H9 (cell line): ENCODE measurements at regions not wholly inside any gene's neighbourhood (a gene's known extent, or its start where the extent isn't known, plus 50 kb on each side); places are given as distances from the start of the nearest gene placed in this dataset.
"Not testable (repeated sequence)": the region's sequence is repeated elsewhere in the genome, so short reads cannot be mapped to it uniquely, and the experiment has no call there.

ENCODE experiments used
- DNase-seq: peaks from one replicate; pipeline ENCODE4 v3.0.0-alpha.2; 2017
- H2AFZ ChIP-seq: one replicate; pipeline ENCODE4 v1.6.1; 2013; ENCODE audit warnings: mild to moderate bottlenecking, low read length, control low read depth, moderate library complexity
- H2AK5ac ChIP-seq: 2 replicates; pipeline ENCODE4 v1.6.1; 2013; ENCODE audit warnings: low read length, control low read depth, mixed read lengths; ENCODE audit not compliant: insufficient read length
- H2BK120ac ChIP-seq: one replicate; pipeline ENCODE4 v1.6.1; 2013; ENCODE audit warnings: low read depth, mild to moderate bottlenecking, low read length, control low read depth, inconsistent platforms; ENCODE audit not compliant: poor library complexity, severe bottlenecking
- H2BK12ac ChIP-seq: 2 replicates; pipeline ENCODE4 v1.6.1; 2013; ENCODE audit warnings: low read length, control low read depth, mixed read lengths, low read depth; ENCODE audit not compliant: insufficient read length
- H2BK15ac ChIP-seq: 2 replicates; pipeline ENCODE4 v1.6.1; 2013; ENCODE audit warnings: low read depth, low read length, control low read depth
- H2BK20ac ChIP-seq: one replicate; pipeline ENCODE4 v1.6.1; 2013; ENCODE audit warnings: low read depth, mild to moderate bottlenecking, low read length, control low read depth, inconsistent platforms; ENCODE audit not compliant: poor library complexity, severe bottlenecking
- H2BK5ac ChIP-seq: 2 replicates; pipeline ENCODE4 v1.6.1; 2013; ENCODE audit warnings: low read length, control low read depth, mixed read lengths; ENCODE audit not compliant: insufficient read length
- H3K14ac ChIP-seq: 2 replicates; pipeline ENCODE4 v1.6.1; 2013; ENCODE audit warnings: low read length, control low read depth; ENCODE audit not compliant: insufficient read depth
- H3K18ac ChIP-seq: 2 replicates; pipeline ENCODE4 v1.6.1; 2013; ENCODE audit warnings: low read depth, mild to moderate bottlenecking, mixed read lengths, low read length, control low read depth; ENCODE audit not compliant: insufficient read length
- H3K23ac ChIP-seq: 2 replicates; pipeline ENCODE4 v1.6.1; 2013; ENCODE audit warnings: low read length, control low read depth, mixed read lengths, low read depth; ENCODE audit not compliant: insufficient read length
- H3K23me2 ChIP-seq: 2 replicates; pipeline ENCODE4 v1.6.1; 2013; ENCODE audit warnings: low read depth, mild to moderate bottlenecking, mixed read lengths, low read length, control low read depth; ENCODE audit not compliant: insufficient read length, poor library complexity, severe bottlenecking
- H3K27ac ChIP-seq: 2 replicates; pipeline ENCODE4 v1.5.1; 2013; ENCODE audit warnings: low read length, control low read depth, mixed read lengths, low read depth; ENCODE audit not compliant: insufficient read length
- H3K27me3 ChIP-seq: 2 replicates; pipeline ENCODE4 v1.6.1; 2013; ENCODE audit warnings: low read length, control low read depth, inconsistent platforms; ENCODE audit not compliant: insufficient read depth
- H3K4ac ChIP-seq: 2 replicates; pipeline ENCODE4 v1.6.1; 2013; ENCODE audit warnings: low read depth, mild to moderate bottlenecking, control low read depth, inconsistent platforms, low read length, moderate library complexity
- H3K4me1 ChIP-seq: 2 replicates; pipeline ENCODE4 v1.6.1; 2013; ENCODE audit warnings: low read length, control low read depth, inconsistent platforms; ENCODE audit not compliant: insufficient read depth
- H3K4me2 ChIP-seq: 2 replicates; pipeline ENCODE4 v1.6.1; 2013; ENCODE audit warnings: low read length, control low read depth, mixed read lengths; ENCODE audit not compliant: insufficient read length, insufficient read depth
- H3K56ac ChIP-seq: 2 replicates; pipeline ENCODE4 v1.6.1; 2013; ENCODE audit warnings: low read depth, mild to moderate bottlenecking, mixed read lengths, low read length, control low read depth; ENCODE audit not compliant: insufficient read length
- H3K79me1 ChIP-seq: 2 replicates; pipeline ENCODE4 v1.6.1; 2013; ENCODE audit warnings: low read depth, mild to moderate bottlenecking, moderate library complexity, low read length, control low read depth, inconsistent platforms; ENCODE audit not compliant: insufficient read depth, poor library complexity, severe bottlenecking
- H3K79me2 ChIP-seq: 2 replicates; pipeline ENCODE4 v1.6.1; 2013; ENCODE audit warnings: low read length, control low read depth, inconsistent platforms; ENCODE audit not compliant: insufficient read depth
- H3K9ac ChIP-seq: 2 replicates; pipeline ENCODE4 v1.6.1; 2013; ENCODE audit warnings: low read length, control low read depth, mixed read lengths; ENCODE audit not compliant: insufficient read length; ENCODE audit errors: extremely low read depth
- H3K9me3 ChIP-seq: one replicate; pipeline ENCODE4 v1.6.1; 2013; ENCODE audit warnings: low read depth, low read length, inconsistent platforms; ENCODE audit not compliant: control insufficient read depth
- H3T11ph ChIP-seq: one replicate; pipeline ENCODE4 v1.6.1; 2013; ENCODE audit warnings: mild to moderate bottlenecking, low read length, control low read depth, inconsistent platforms
- H4K20me1 ChIP-seq: one replicate; pipeline ENCODE4 v1.6.1; 2013; ENCODE audit not compliant: control insufficient read depth, insufficient read length, insufficient read depth
- H4K5ac ChIP-seq: 2 replicates; pipeline ENCODE4 v1.6.1; 2013; ENCODE audit warnings: low read depth, mild to moderate bottlenecking, mixed read lengths, low read length, control low read depth; ENCODE audit not compliant: insufficient read length
- H4K8ac ChIP-seq: replicated peaks from 2 replicates; pipeline ENCODE4 v1.6.1; 2013; ENCODE audit warnings: low read length, control low read depth, mixed read lengths, low read depth; ENCODE audit not compliant: insufficient read length
- H4K91ac ChIP-seq: 2 replicates; pipeline ENCODE4 v1.6.1; 2013; ENCODE audit warnings: low read depth, mild to moderate bottlenecking, moderate library complexity, mixed read lengths, low read length, control low read depth; ENCODE audit not compliant: insufficient read length
- H3K27ac Mint-ChIP-seq, 3 experiments: 2 replicates in 2 of 3; 3 replicates in 1 of 3; pipeline ENCODE4 v1.8.0; 2020 to 2021; ENCODE audit warnings: mixed read lengths in 3 of 3, mild to moderate bottlenecking in 1 of 3, moderate library complexity in 1 of 3
- H3K27me3 Mint-ChIP-seq: 2 replicates; pipeline ENCODE4 v1.8.0; 2021; ENCODE audit warnings: low read depth, mild to moderate bottlenecking, moderate library complexity, mixed read lengths
- H3K36me3 Mint-ChIP-seq, 3 experiments: 2 replicates in 2 of 3; 3 replicates in 1 of 3; pipeline ENCODE4 v1.8.0; 2020 to 2021; ENCODE audit warnings: low read depth in 3 of 3, mixed read lengths in 3 of 3; ENCODE audit not compliant: insufficient read depth in 1 of 3
- H3K4me1 Mint-ChIP-seq, 2 experiments: 2 replicates each; pipeline ENCODE4 v1.8.0; 2020; ENCODE audit warnings: mixed read lengths in 2 of 2
- H3K4me3 Mint-ChIP-seq, 2 experiments: 2 replicates in 1 of 2; 3 replicates in 1 of 2; pipeline ENCODE4 v1.8.0; 2020 to 2021; ENCODE audit warnings: mild to moderate bottlenecking in 2 of 2, mixed read lengths in 2 of 2, moderate library complexity in 1 of 2
- H3K9me3 Mint-ChIP-seq, 2 experiments: 2 replicates in 1 of 2; 3 replicates in 1 of 2; pipeline ENCODE4 v1.8.0; 2020; ENCODE audit warnings: mild to moderate bottlenecking in 2 of 2, mixed read lengths in 2 of 2, moderate library complexity in 1 of 2
- WGBS: extraction: QIAGEN DNeasy Blood & Tissue Kit; methylation state at CpG from one replicate; pipeline ENCODE4 v1.1.7; 2013; ENCODE audit warnings: missing lambda C conversion rate, low lambda C conversion rate, mixed read lengths; ENCODE audit not compliant: insufficient read length; ENCODE audit errors: extremely low coverage; 5-methylcytosine and 5-hydroxymethylcytosine counted together

GRCh38 chr4:128641566-128641965 lies 167.9 kb upstream of the JADE1 start:
- DNase-seq, H4K5ac ChIP-seq, H2BK20ac ChIP-seq, H2BK12ac ChIP-seq, H4K91ac ChIP-seq, H3K23me2 ChIP-seq, H3K9me3 ChIP-seq, H2BK15ac ChIP-seq, H3T11ph ChIP-seq, H3K79me1 ChIP-seq, H3K14ac ChIP-seq, H3K79me2 ChIP-seq, H3K27ac ChIP-seq, H2AFZ ChIP-seq, H3K4ac ChIP-seq, H4K8ac ChIP-seq, H3K4me2 ChIP-seq, H4K20me1 ChIP-seq, H3K27me3 ChIP-seq, H2AK5ac ChIP-seq, H2BK120ac ChIP-seq, H2BK5ac ChIP-seq, H3K23ac ChIP-seq, H3K18ac ChIP-seq, H3K56ac ChIP-seq, H3K9ac ChIP-seq, H3K27me3 Mint-ChIP-seq, H3K9me3 Mint-ChIP-seq: not testable (repeated sequence)
- WGBS: no CpG with 5 or more reads among the region's 2 CpGs
- Mint-ChIP-seq H3K4me3 (0 out of 5 replicates have a peak overlapping the region, but pooled peaks of 1 of the 2 experiments have one; percentile 5), H3K36me3 (peaks cover 0 to 12% (median 12%) of the 10 kb centered on the region in 3 experiments; a peak in 3 of 7 replicates), H3K4me1 (peaks cover 40 to 57% of the 10 kb centered on the region in 2 experiments), H3K27ac (peak overlapping the region in 2 of 3 experiments; percentile 87 to 91; a peak in 4 of 7 replicates)
- peaks cover 12% of the 10 kb centered on the region; the same call in 1 of the 2 replicates for H3K4me1 ChIP-seq
